Activated T-helper 1 cell treated with anti-CD3 and anti-CD28 coated beads, Interleukin-12 subunit alpha, Interleukin-12 subunit beta, Interleukin-2, Interleukin-4 antibody, amounts not matched to agents 30 ng/mL and 10 ng/mL and 1 ng/mL, durations not matched to agents 14 hours and 24 hours and 36 hours (primary cell): ENCODE measurements at regions not wholly inside any gene's neighbourhood (a gene's known extent, or its start where the extent isn't known, plus 50 kb on each side); places are given as distances from the start of the nearest gene placed in this dataset.
"Not testable (repeated sequence)": the region's sequence is repeated elsewhere in the genome, so short reads cannot be mapped to it uniquely, and the experiment has no call there.

Experiments
- DNase-seq: peaks from one replicate; pipeline ENCODE4 v3.0.0; 2021; ENCODE audit warnings: low spot score
- H3K27ac Mint-ChIP-seq: one replicate; pipeline ENCODE4 v1.8.0; 2021; ENCODE audit warnings: mild to moderate bottlenecking, mixed read lengths
- H3K27me3 Mint-ChIP-seq: one replicate; pipeline ENCODE4 v1.8.0; 2022; ENCODE audit warnings: mild to moderate bottlenecking, moderate library complexity, mixed read lengths; ENCODE audit not compliant: insufficient read depth
- H3K36me3 Mint-ChIP-seq: one replicate; pipeline ENCODE4 v1.8.0; 2021; ENCODE audit warnings: low read depth, mixed read lengths
- H3K4me1 Mint-ChIP-seq: one replicate; pipeline ENCODE4 v1.8.0; 2021; ENCODE audit warnings: low read depth, mixed read lengths
- H3K4me3 Mint-ChIP-seq: one replicate; pipeline ENCODE4 v1.8.0; 2021; ENCODE audit warnings: mild to moderate bottlenecking, moderate library complexity, mixed read lengths
- H3K9me3 Mint-ChIP-seq: one replicate; pipeline ENCODE4 v1.8.0; 2021; ENCODE audit warnings: mixed read lengths
- intact Hi-C: fragments of 100-400 bp; cut with micrococcal nuclease; formaldehyde crosslinking; loops from one replicate; pipeline ENCODE4 v1.15.1; 2024

DNA sequence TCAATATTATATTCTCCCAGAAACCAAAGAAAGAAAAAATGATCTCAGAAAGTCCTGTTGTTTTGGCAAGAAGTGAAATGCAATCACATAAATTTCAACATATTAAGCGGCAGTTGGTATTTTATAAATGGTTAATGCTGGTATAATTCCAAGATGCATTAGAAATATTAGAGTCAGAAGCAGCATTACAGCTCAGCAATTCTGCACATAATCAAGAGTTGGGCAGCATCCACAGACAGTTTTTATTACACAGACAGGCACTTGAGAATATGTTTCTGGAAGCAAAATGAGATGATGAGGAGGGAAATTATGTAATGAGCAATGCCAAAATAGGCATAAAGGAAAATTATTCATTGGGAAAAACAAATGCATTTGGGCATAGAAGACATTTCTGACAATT lies 148.1 kb downstream of the KCNJ2 start:
- no peaks in the 10 kb centered on the region for H3K27me3 Mint-ChIP-seq
- H3K4me1 Mint-ChIP-seq, result no peaks in the 10 kb centered on the region
- no peaks in the 10 kb centered on the region for H3K36me3 Mint-ChIP-seq
- no peak for DNase-seq
- H3K4me3 Mint-ChIP-seq, result no peak overlapping the region
- no peak overlapping the region for H3K27ac Mint-ChIP-seq
- peaks cover 3% of the 10 kb centered on the region for H3K9me3 Mint-ChIP-seq
- intact Hi-C loops, result no loop called here

DNA sequence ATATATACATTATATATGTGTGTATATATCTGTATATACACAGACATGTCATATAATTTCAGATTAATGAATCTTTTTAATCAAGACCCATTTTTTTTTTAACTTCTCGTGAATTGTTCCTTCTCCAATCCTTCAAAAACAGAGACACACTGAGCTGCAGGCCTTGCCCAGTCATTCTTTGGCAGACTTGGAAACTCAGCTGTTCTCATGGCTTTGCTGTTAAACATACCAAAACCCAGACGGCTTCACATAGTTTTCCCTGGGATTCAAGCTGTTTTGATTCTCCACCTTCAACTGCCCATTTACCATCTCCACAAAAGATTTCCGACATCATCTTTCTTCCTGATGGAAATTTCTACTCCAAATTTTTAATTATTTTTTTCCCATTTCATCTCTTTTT lies 148.7 kb downstream of the KCNJ2 start:
- Mint-ChIP-seq H3K4me3 (no peak overlapping the region), H3K27me3 (no peaks in the 10 kb centered on the region), H3K36me3 (no peaks in the 10 kb centered on the region), H3K4me1 (no peaks in the 10 kb centered on the region), H3K9me3 (peaks cover 8% of the 10 kb centered on the region), H3K27ac (no peak overlapping the region)
- intact Hi-C loops, result no loop called here
- no peak for DNase-seq

GRCh38 chr17:70319516-70319915 lies 150.2 kb downstream of the KCNJ2 start:
- intact Hi-C loops, result no loop called here
- Mint-ChIP-seq H3K36me3 (no peaks in the 10 kb centered on the region), H3K4me1 (no peaks in the 10 kb centered on the region), H3K4me3 (no peak overlapping the region), H3K9me3 (peaks cover 8% of the 10 kb centered on the region), H3K27ac (no peak overlapping the region), H3K27me3 (no peaks in the 10 kb centered on the region)
- no peak for DNase-seq

- Mint-ChIP-seq H3K27me3 (peaks cover 2% of the 10 kb centered on the region), H3K9me3 (peaks cover 8% of the 10 kb centered on the region), H3K36me3 (no peaks in the 10 kb centered on the region), H3K4me3 (no peak overlapping the region), H3K27ac (no peak overlapping the region), H3K4me1 (no peaks in the 10 kb centered on the region)
- intact Hi-C loops, result no loop called here
- no peak for DNase-seq
These were observed 151.5 kb downstream of the KCNJ2 start for GRCh38 chr17:70320673-70321345.

- H3K27me3 Mint-ChIP-seq, result peaks cover 2% of the 10 kb centered on the region
- intact Hi-C loops, result no loop called here
- DNase-seq, result no peak
- H3K4me3 Mint-ChIP-seq, result no peak overlapping the region
- no peaks in the 10 kb centered on the region for H3K4me1 Mint-ChIP-seq
- peaks cover 8% of the 10 kb centered on the region for H3K9me3 Mint-ChIP-seq
- H3K27ac Mint-ChIP-seq, result no peak overlapping the region
- H3K36me3 Mint-ChIP-seq, result no peaks in the 10 kb centered on the region
These were observed 152.0 kb downstream of the KCNJ2 start for GRCh38 chr17:70321352-70321751.

GRCh38 chr17:70323269-70323668 lies 153.9 kb downstream of the KCNJ2 start:
- intact Hi-C loops, result no loop called here
- Mint-ChIP-seq H3K36me3 (no peaks in the 10 kb centered on the region), H3K9me3 (peaks cover 8% of the 10 kb centered on the region), H3K4me3 (no peak overlapping the region), H3K27me3 (peaks cover 2% of the 10 kb centered on the region), H3K27ac (no peak overlapping the region), H3K4me1 (no peaks in the 10 kb centered on the region)
- no peak for DNase-seq

DNA sequence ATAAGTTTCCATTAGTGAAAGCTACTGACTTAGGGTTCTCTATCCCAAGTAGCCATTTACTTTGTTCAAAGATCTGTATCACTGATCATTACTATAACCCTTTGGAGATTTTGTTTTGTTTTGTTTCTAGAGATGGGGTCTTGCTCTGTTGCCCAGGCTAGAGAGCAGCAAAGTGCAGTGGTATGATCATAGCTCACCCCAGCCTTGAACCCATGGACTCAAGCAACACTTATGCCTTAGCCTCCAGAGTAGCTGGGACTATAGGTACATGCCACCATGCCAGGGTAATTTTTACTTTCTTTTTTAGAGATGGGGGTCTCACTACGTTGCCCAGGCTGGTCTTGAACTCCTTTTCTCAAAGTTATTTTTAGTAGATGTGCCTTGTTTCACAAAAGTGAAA lies 154.7 kb downstream of the KCNJ2 start:
- H3K36me3 Mint-ChIP-seq, result no peaks in the 10 kb centered on the region
- peaks cover 2% of the 10 kb centered on the region for H3K27me3 Mint-ChIP-seq

GRCh38 chr17:70327279-70327678 lies 157.9 kb downstream of the KCNJ2 start:
- H3K36me3 Mint-ChIP-seq, result no peaks in the 10 kb centered on the region
- no peaks in the 10 kb centered on the region for H3K4me1 Mint-ChIP-seq
- no peak overlapping the region for H3K27ac Mint-ChIP-seq
- DNase-seq, result no peak
- peaks cover 5% of the 10 kb centered on the region for H3K9me3 Mint-ChIP-seq
- no peak overlapping the region for H3K4me3 Mint-ChIP-seq
- peaks cover 2% of the 10 kb centered on the region for H3K27me3 Mint-ChIP-seq
- intact Hi-C loops, result no loop called here

More for the DNA sequence above, 154.7 kb downstream of the KCNJ2 start:
- no peak for DNase-seq
- Mint-ChIP-seq H3K4me3 (no peak overlapping the region), H3K4me1 (no peaks in the 10 kb centered on the region), H3K27ac (no peak overlapping the region), H3K9me3 (peaks cover 5% of the 10 kb centered on the region)
- intact Hi-C loops, result no loop called here

- Mint-ChIP-seq H3K27ac (no peak overlapping the region), H3K36me3 (no peaks in the 10 kb centered on the region), H3K4me1 (no peaks in the 10 kb centered on the region), H3K9me3 (peaks cover 2% of the 10 kb centered on the region), H3K27me3 (peaks cover 2% of the 10 kb centered on the region), H3K4me3 (no peak overlapping the region)
- no peak for DNase-seq
- intact Hi-C loops, result no loop called here
These were observed 158.4 kb downstream of the KCNJ2 start for GRCh38 chr17:70327723-70328122.

- Mint-ChIP-seq H3K4me3 (no peak overlapping the region), H3K27me3 (peaks cover under 1% of the 10 kb centered on the region), H3K4me1 (no peaks in the 10 kb centered on the region), H3K36me3 (no peaks in the 10 kb centered on the region), H3K9me3 (no peaks in the 10 kb centered on the region), H3K27ac (no peak overlapping the region)
- intact Hi-C loops, result no loop called here
- no peak for DNase-seq
These were observed 160.4 kb downstream of the KCNJ2 start for GRCh38 chr17:70329721-70330120.

DNA sequence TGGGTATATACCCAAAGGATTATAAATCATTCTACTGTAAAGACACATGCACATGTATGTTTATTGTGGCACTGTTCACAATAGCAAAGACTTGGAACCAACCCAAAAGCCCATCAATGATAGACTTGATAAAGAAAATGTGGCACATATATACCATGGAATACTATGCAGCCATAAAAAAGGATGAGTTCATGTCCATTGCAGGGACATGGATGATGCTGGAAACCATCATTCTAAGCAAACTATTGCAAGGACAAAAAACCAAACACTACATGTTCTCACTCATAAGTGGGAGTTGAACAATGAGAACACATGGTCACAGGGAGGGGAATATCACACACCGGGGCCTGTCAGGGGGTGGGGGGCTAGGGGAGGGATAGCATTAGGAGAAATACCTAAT lies 161.7 kb downstream of the KCNJ2 start:
- H3K27me3 Mint-ChIP-seq, H3K4me3 Mint-ChIP-seq, H3K36me3 Mint-ChIP-seq, intact Hi-C loops, DNase-seq, H3K9me3 Mint-ChIP-seq, H3K4me1 Mint-ChIP-seq, H3K27ac Mint-ChIP-seq: not testable (repeated sequence)

GRCh38 chr17:70332356-70333210 lies 163.3 kb downstream of the KCNJ2 start:
- intact Hi-C loops, result no loop called here
- Mint-ChIP-seq H3K27ac (no peak overlapping the region), H3K4me3 (no peak overlapping the region), H3K27me3 (peaks cover 2% of the 10 kb centered on the region), H3K4me1 (no peaks in the 10 kb centered on the region), H3K9me3 (no peaks in the 10 kb centered on the region), H3K36me3 (no peaks in the 10 kb centered on the region)
- no peak for DNase-seq

GRCh38 chr17:70336411-70336810 lies 167.1 kb downstream of the KCNJ2 start:
- no peak overlapping the region for H3K27ac Mint-ChIP-seq
- H3K9me3 Mint-ChIP-seq, result no peaks in the 10 kb centered on the region
- H3K36me3 Mint-ChIP-seq, result no peaks in the 10 kb centered on the region
- no peaks in the 10 kb centered on the region for H3K4me1 Mint-ChIP-seq
- no peak overlapping the region for H3K4me3 Mint-ChIP-seq
- intact Hi-C loops, result no loop called here
- DNase-seq, result no peak
- H3K27me3 Mint-ChIP-seq, result peaks cover 2% of the 10 kb centered on the region
